Neural crest cell (in vitro differentiated cells): ENCODE measurements at regions not wholly inside any gene's neighbourhood (a gene's known extent, or its start where the extent isn't known, plus 50 kb on each side); places are given as distances from the start of the nearest gene placed in this dataset.
A peak's percentile ranks its signal among the peaks of the same experiment; 100 is the strongest.

Experiments used
- DNase-seq: peaks from one replicate; pipeline ENCODE4 v3.0.0; 2021; ENCODE audit warnings: low read depth, mixed read lengths, low spot score
- H3K27ac Mint-ChIP-seq: one replicate; pipeline ENCODE4 v1.8.0; 2021; ENCODE audit warnings: mild to moderate bottlenecking, mixed read lengths; ENCODE audit not compliant: unreplicated experiment
- H3K27me3 Mint-ChIP-seq: 2 replicates; pipeline ENCODE4 v1.8.0; 2021; ENCODE audit warnings: low read depth, mild to moderate bottlenecking, mixed read lengths
- H3K36me3 Mint-ChIP-seq: 2 replicates; pipeline ENCODE4 v1.8.0; 2021; ENCODE audit warnings: low read depth, mild to moderate bottlenecking, mixed read lengths
- H3K4me1 Mint-ChIP-seq: 2 replicates; pipeline ENCODE4 v1.8.0; 2021; ENCODE audit warnings: mixed read lengths
- H3K4me3 Mint-ChIP-seq: one replicate; pipeline ENCODE4 v1.8.0; 2021; ENCODE audit warnings: mild to moderate bottlenecking, mixed read lengths
- H3K9me3 Mint-ChIP-seq: 2 replicates; pipeline ENCODE4 v1.8.0; 2021; ENCODE audit warnings: mixed read lengths
- TF ChIP-seq, protein P1 (sequence below): fragments of 200-600 bp; sonication (generic); conservative IDR thresholded peaks from 2 replicates; pipeline ENCODE4 v1.5.0; 2021; ENCODE audit warnings: antibody characterized with exemption, mild to moderate bottlenecking

DNA sequence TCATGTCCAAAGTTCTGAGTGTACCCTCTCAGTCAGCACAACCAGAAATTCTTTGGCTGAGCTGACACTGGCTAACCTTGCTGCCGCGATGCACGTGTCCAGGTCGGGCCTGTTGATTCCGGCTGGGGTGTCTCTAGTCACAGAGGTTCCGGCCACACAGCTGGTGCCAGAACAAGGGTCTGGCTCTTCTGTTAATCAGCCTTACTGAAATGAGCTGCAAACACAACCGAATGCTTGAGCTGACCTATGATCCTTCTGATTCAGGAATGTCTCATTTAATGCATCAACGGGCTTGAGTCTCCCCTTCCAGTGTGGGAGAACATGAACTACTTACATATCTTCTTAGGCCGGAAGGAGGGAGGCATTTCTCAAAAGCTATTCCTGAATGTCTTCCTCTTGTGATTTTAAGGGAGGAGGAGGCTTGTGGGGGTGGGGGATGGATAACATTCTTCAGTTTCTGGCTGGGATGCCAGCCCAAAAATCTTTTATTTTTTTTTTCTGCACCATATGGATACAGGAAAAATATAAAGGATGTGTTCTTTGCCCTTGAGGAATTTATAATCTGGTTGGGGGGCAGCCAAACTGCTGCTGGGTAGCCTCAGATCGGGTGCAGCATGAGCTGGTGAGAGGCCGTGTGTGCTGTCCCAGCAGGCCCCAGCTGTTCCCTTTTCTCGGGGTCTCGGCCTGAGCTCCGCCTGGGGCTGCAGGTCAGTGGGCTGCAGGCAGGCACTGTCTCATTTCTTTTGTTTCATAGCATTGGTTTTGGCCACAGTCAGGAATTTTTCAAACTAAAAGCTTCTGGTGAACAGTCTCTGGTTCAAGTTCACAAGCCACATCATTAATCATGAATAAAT lies 319.1 kb upstream of the TBL1XR1 start:
- H3K27ac Mint-ChIP-seq: no peak overlapping the region
- DNase-seq: peak; percentile 12
- H3K4me1 Mint-ChIP-seq: no peaks in the 10 kb centered on the region
- no peaks in the 10 kb centered on the region for H3K36me3 Mint-ChIP-seq
- no peaks in the 10 kb centered on the region for H3K9me3 Mint-ChIP-seq
- no peak overlapping the region for H3K4me3 Mint-ChIP-seq
- no peaks in the 10 kb centered on the region for H3K27me3 Mint-ChIP-seq
- TF ChIP-seq, protein P1, sequence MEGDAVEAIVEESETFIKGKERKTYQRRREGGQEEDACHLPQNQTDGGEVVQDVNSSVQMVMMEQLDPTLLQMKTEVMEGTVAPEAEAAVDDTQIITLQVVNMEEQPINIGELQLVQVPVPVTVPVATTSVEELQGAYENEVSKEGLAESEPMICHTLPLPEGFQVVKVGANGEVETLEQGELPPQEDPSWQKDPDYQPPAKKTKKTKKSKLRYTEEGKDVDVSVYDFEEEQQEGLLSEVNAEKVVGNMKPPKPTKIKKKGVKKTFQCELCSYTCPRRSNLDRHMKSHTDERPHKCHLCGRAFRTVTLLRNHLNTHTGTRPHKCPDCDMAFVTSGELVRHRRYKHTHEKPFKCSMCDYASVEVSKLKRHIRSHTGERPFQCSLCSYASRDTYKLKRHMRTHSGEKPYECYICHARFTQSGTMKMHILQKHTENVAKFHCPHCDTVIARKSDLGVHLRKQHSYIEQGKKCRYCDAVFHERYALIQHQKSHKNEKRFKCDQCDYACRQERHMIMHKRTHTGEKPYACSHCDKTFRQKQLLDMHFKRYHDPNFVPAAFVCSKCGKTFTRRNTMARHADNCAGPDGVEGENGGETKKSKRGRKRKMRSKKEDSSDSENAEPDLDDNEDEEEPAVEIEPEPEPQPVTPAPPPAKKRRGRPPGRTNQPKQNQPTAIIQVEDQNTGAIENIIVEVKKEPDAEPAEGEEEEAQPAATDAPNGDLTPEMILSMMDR: no peak

DNA sequence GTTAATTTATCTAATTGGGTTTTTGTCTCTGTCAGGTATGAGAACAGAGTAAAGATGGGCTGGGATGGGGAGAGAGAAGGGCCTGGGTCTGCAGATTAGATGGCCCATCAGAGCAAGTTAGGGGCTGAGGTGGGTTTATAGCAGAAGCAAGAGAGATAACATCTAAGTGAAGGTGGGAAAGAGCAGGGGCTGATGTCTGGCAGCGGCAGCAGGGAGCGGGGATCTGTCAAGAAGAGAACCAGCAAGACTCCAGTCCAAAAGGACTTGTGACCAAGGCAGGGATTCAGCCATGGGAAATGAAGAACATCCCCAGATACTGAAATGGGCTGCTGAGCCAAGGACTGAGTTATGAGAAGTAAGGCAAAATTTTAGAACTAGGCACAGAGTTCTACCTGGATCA lies 320.6 kb upstream of the TBL1XR1 start:
- no peak overlapping the region for H3K27ac Mint-ChIP-seq
- no peaks in the 10 kb centered on the region for H3K4me1 Mint-ChIP-seq
- no peaks in the 10 kb centered on the region for H3K9me3 Mint-ChIP-seq
- no peaks in the 10 kb centered on the region for H3K36me3 Mint-ChIP-seq
- H3K4me3 Mint-ChIP-seq: no peak overlapping the region
- TF ChIP-seq, protein P1: no peak
- no peaks in the 10 kb centered on the region for H3K27me3 Mint-ChIP-seq
- DNase-seq: no peak

DNA sequence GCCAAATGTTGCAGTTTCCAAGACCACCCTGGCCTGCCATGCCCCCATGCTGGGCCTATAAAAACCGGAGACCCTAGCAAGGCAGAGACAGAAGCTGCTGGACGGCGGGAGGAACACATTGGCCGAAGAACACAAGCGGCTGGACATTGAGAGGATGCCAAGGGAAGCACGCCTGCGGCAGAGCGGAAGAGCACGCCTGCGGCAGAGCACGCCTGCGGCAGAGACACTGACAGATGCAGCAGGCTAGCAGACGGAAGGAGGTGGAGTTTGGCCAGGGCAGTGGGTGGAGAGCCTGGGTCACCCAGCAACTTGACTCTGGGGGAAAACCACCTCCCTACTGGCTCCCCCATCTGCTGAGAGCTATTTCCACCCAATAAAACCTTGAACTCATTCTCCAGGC lies 322.3 kb upstream of the TBL1XR1 start:
- H3K27me3 Mint-ChIP-seq: no peaks in the 10 kb centered on the region
- no peak overlapping the region for H3K4me3 Mint-ChIP-seq
- DNase-seq: no peak
- H3K9me3 Mint-ChIP-seq: no peaks in the 10 kb centered on the region
- TF ChIP-seq, protein P1: no peak
- no peak overlapping the region for H3K27ac Mint-ChIP-seq
- H3K4me1 Mint-ChIP-seq: no peaks in the 10 kb centered on the region
- H3K36me3 Mint-ChIP-seq: no peaks in the 10 kb centered on the region

DNA sequence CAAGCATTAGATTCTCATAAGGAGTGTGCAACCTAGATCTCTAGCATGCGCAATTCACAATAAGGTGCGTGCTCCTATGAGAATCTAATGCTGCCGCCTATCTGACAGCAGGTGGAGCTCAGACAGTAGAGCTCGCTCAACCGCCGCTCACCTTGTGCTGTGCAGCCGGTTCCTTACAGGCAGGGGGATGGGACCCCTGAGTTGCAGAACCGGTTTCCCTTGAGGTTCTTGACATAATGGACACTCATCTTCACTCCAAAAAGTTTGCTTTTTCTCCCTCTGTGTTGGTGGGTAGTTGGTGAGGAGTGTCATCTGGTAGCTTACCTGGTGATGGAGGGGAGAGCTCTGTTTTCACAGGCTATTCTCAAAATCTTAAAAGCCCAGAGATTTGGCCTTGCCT lies 324.0 kb upstream of the TBL1XR1 start:
- H3K27ac Mint-ChIP-seq: no peak overlapping the region
- H3K9me3 Mint-ChIP-seq: peaks cover 2% of the 10 kb centered on the region
- H3K4me3 Mint-ChIP-seq: no peak overlapping the region
- H3K4me1 Mint-ChIP-seq: peaks cover 6% of the 10 kb centered on the region
- TF ChIP-seq, protein P1: no peak
- no peaks in the 10 kb centered on the region for H3K27me3 Mint-ChIP-seq
- no peak for DNase-seq
- H3K36me3 Mint-ChIP-seq: peaks cover 2% of the 10 kb centered on the region

DNA sequence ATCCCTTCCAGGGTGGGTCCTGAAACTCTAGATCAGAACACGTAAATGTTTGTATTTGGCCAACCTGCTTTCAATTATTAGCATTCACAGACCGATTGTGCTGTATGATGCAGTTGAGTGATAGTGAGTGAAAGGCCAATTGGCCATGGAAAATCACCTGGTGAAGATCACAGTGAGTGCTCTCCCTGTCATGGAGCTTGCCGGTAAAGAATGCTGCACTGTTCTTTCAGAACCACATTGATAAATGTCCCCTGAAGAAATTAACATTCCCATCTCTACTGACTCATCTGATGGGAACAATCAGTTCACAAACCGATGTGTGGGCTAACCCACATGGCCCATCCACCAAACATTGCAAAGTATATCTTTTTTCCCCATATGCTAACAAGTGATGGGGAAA lies 324.8 kb upstream of the TBL1XR1 start:
- TF ChIP-seq, protein P1: no peak
- DNase-seq: no peak
- Mint-ChIP-seq H3K27me3 (no peaks in the 10 kb centered on the region), H3K27ac (no peak overlapping the region), H3K9me3 (peaks cover 2% of the 10 kb centered on the region), H3K4me3 (no peak overlapping the region), H3K36me3 (peaks cover 2% of the 10 kb centered on the region), H3K4me1 (peaks cover 6% of the 10 kb centered on the region)
